Left forelimb (tissue), 1 donor: ENCODE measurements at regions not wholly inside any gene's neighbourhood (a gene's known extent, or its start where the extent isn't known, plus 50 kb on each side); places are given as distances from the start of the nearest gene placed in this dataset.
"Not testable (repeated sequence)": the region's sequence is repeated elsewhere in the genome, so short reads cannot be mapped to it uniquely, and the experiment has no call there.

Experiments used
- DNase-seq: peaks from one replicate; pipeline ENCODE4 v3.0.0-alpha.2; 2018; ENCODE audit warnings: low spot score

DNA sequence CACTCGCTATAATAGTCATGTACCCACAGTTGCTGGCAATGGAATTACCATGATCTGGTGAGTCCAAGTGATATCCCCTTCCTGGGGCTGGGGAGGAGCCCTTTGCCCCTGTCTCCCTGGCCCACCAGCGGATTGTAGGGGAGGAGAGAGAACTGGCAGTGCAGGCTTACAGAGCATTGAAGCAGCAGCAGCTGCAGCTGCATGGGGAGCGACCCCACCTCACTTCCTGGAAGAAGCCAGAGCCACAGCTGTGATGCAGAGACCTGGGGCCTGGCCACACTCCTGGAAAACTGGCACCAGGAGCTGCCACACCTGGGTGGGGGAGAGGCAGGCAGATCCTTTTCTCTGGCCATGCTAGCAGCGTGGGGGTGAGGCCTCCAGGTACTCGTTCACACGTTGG, 300.1 kb upstream of the PROK2 start:
- no peak for DNase-seq

DNA sequence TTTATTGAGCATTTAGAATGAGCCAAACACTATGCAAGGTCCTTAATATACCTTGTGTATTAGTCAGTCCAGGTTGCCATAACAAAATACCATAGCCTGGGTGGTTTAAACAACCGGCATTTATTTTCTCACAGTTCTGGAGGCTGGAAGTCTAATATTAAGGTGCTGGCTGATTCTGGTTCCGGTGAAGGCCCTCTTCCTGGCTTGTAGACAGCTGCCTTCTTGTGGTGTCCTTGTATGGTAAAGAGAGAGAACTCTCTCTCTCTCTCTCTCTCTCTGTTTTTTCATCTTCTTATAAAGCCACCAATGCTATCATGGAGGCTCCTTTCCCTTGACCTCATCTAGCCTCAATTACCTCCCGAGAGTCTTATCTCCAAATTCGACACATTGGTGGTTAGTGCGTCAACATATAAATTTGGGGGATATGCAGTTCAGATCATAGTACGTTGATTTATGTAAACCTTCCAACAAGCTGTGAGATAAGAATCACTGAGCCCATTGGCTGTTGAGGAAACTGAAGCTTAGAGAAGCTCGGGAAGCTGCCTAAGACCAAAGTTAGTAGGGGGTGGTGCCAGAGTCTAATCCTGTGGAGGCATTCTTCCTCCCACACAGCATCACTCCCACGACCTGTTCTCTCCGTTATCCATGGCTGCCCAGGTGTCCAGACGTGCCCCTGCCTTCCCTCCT, 298.0 kb upstream of the PROK2 start:
- no peak for DNase-seq

DNA sequence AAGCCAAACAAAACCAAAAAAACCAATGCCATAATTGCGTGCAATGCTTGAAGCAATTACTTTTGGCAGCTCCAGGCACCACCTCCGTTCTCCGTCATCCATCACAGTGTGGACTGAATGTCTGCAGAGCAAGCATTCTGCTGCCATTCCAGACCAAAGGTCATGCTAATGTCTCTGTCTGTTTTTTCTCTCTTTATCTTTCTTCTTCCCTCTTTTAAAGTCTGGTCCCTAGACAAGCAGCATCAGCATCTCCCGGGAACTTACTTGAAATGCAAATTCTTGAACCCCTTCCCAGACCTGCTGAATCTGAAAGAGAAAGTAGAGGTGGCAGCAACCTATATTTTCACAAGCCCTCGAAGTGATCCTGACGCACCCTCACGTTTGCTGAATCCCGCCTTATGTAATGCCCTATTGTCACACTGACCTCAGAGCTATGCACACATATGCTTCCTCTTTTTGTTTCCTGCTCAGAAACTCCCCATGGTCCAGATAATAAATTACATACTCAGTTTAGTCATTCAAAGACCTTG, 297.3 kb upstream of the PROK2 start:
- DNase-seq: no peak

DNA sequence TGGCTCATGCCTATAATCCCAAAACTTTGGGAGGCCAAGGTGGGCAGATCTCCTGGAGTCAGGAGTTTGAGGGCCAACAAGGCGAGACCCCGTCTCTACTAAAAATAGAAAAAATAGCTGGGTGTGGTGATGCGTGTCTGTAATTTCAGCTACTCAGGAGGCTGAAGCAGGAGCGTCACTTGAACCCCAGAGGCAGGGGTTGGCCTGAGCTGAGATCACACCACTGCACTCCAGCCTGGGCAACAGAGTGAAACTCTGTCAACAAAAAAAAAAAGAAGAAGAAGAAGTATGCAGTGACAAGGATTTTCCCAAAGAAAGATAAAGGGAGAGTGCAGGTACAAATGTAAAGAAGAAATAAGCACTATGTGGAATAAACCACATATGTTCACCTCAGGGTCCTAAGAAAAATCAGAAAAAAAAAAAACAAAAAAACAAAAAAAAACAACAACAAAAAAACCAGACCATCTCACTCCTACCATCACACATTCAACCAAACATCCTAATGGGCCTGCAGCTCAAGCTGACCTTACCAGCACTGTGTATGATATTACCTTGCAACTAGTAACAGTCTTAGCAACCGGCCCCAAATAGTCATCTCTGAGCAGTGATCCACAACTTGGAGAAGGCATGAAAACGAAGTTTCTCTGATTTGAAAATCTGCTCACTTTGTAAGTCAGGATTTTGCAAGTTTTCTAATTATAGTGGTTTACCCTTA, 296.7 kb upstream of the PROK2 start:
- DNase-seq: no peak

DNA sequence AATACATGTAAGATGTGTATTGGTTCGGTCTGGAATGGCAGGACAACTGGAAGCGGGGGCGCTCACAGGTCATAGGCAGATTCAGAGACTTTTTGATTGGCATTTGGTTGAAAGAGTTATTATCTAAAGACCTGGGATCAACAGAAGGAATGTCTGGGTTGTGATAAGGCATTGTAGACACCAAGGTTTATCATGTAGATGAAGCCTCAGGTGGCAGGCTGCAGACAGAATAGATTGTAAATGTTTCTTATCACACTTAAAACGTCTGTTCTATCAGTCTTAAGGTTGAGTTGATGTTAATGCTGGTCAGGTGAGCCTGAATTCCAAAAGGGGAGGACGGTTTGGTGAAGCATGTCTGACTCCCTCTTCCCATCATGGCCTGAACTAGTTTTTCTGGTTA, 295.9 kb upstream of the PROK2 start:
- no peak for DNase-seq

DNA sequence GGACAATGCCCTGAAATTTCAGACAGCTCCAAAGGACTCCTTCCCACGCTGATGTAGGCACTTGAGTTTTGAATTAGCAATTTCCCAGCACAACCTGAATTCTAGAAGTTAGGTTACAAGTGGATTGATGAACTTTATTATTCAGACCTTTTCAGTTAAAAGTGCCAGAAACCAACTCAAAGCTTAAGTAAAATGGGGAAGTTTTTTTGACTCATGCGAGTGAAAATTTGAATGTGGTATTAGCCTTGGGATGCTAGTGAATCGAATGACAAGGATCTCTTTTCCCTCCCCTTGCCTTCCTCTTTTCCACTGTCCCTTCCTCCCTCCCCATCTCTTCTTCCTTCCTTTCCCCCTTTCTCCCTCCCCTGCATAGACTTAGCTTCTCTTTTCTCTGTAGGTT, 295.1 kb upstream of the PROK2 start:
- DNase-seq: no peak

DNA sequence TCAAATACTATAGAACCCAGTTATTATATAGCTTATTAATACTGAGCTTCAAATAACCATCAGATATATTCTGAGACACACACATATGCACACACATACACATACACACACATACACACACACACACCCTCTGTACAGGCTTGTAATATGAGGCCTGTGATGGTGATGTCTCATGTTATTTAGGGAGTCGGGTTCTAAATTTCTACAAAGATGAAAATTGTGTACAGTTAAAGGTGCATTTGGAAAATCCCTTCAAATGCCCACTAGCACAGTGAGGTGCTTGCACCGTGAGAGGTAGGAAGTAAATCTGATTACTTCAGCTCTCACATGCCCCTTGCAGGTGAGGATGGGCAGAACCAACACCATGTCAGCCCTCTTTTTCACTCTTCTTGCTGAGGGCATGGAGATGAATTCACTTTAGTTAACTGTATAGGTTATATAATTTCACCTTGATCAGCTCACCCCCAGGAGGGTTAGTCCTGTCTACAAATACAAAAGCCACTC, 294.5 kb upstream of the PROK2 start:
- no peak for DNase-seq

DNA sequence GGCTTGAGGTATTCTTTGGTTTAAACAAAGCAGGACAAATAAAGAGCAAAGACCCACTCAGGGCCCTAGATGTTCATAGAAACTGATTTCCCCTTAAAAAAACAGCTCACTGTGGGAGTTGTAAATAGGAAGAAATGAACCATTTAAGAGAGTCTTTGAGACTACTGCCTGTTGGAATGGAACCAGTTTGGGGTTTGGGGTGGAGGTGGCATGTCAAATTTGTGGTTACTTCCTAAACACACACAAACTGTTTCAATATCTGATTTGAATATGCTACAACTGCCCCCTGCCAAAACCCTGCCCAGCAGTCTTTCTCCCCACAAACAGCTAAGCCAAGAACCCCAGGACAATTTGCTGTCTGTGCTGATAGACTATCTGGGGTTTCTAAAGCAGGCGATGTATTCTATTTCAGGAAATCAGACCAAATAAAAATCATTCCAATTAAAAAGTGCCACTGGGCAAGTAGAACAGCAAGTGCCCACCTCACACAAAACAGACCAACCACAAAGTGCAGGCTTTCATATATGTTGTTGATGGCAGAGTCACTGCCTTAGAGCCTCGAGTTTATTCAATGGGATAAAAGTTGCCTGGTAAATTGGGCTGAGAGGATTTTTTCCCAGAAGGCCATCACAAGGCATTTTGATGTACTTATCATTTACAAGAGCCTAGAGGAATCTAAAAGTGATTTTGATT, 293.9 kb upstream of the PROK2 start:
- no peak for DNase-seq

DNA sequence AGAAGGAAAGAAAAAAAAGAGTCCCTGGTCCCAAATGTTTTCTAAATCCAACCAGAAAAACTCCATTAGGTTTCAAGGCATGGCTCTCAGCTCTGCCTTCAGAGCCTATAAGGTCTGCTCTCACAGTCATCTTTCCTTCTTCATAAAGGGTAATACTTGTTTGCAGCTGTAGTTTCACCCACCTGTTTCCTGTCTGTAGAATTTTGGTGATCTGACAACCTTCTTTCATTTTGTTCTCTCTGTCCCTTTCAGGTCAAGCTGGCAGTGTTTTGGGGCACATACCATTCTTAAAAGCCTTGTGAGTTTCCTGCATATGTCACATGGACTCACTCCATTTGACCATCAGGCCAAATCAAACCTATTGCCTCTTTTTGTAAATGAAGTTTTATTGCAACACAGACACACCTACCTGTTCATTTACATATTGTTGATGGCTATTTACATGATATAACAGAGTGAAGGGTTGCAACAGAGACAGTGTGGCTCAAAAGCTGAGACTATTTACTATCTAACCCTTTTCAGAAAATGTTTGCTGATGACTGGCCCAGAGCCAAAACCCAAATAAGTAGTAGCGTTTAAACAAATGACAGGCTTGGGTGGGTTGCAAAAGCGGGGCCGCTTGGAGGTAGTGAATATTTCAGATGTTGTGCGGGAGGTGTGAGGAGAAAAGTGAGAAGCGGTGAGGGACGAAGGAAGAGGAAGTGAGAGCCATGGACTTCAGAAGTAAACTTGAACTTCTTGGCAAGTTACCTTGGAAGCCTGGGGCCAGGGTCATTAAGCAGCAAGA, 292.7 kb upstream of the PROK2 start:
- no peak for DNase-seq

DNA sequence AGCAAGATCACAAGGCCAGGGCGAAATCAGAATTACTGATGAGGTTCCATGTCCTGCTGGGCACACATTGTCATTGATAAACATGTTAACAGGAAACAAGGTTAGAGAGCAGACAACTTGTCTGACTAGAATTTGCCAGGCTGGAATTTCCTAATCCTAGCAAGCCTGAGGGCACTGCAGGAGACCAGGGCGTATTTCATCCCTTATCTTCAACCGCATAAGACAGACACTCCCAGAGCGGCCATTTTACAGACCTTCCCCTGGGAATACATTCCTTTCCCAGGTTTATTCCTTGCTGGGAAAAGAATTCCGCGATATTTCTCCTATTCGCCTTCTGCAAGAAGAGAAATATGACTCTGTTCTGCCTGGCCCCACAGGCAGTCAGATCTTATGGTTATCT, 290.9 kb upstream of the PROK2 start:
- not testable (repeated sequence) for DNase-seq

DNA sequence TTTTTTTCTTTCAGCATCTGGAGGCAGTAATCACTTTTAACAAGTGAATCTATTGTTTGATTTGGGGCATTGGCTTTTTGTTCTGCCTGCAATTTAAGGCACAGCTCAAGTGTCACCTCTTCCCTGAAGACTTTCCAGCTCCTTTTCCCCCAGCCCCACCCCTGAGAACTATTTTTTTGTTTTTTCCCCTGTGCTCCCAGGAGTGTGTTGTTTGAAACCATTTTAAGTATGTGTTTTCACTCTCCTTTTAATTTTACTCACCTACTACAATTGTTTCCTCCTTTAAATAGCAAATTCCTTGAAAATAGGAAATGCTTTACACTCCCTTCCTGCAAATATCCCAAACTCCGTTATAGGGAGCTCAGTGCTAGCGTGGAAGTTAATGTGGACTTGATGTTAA, 286.7 kb upstream of the PROK2 start:
- no peak for DNase-seq

DNA sequence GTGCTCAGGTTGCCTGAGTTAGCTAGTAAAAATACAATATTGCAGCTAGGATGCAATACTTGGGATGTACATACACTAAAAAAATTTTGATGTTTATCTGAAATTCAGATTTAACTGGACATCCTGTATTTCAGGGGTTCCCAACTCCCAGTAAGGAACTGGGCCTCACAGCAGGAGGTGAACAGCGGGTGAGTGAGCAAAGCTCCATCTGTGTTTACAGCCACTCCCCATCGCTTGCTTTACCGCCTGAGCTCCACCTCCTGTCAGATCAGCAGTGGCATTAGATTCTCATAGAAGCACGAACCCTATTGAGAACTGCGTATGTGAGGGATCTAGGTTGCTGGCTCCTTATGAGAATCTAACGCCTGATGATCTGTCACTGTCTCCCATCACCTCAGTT, 285.1 kb upstream of the PROK2 start:
- no peak for DNase-seq

DNA sequence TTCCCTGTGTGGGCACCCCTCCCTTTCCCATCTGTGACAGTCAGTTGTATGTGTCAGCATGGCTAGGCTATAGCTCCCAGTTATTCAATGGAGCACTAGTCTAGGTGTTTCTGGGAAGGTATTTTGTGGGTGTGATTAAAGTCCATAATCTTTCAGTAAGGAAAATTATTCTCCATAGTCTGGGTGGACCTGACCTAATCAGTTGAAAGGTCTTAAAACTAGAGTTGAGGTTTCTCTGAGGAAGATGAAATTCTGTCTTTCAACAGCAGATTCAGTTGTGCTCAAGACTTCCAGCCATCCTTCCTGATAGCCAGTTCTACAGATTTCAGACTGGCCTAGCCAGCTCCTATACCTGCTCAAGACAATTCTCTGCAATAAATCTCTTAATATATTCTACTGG, 284.6 kb upstream of the PROK2 start:
- no peak for DNase-seq

DNA sequence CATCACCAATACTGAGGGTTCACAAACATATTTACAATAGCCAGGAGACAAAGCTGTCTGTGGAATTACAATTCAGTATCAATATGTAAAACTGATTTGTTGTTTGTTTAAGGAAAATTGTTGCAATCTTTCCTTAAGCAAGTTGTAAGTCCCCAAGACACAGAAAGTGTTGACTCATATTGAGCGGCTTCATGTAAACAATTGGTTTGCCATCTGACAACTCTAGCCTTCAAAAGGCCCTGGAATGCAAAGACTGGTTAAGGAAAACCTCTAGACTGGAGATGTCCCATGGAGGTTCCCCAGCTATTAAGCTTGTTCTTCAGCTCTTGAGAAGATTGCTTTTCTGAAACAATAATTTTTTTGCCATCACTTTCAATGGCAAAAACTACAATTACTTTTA, 283.7 kb upstream of the PROK2 start:
- DNase-seq: no peak

DNA sequence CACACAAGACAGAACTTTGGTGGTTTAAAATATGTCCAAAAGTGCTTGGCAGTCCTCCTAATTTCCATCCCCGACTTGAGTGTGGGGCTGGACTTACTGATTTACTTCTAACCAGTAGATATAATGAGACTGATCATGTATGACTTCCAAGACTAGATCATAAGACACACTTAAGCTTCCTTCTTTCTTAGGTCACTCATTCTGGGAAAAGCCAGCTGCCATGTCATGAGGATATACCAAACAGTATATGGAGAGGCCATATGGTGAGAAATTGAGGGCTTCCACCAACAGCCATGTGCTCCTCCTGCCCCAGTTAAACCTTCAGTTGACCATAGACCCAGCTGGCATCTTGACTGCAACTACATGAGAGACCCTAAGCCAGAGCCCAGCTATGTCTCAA, 282.8 kb upstream of the PROK2 start:
- DNase-seq: no peak

DNA sequence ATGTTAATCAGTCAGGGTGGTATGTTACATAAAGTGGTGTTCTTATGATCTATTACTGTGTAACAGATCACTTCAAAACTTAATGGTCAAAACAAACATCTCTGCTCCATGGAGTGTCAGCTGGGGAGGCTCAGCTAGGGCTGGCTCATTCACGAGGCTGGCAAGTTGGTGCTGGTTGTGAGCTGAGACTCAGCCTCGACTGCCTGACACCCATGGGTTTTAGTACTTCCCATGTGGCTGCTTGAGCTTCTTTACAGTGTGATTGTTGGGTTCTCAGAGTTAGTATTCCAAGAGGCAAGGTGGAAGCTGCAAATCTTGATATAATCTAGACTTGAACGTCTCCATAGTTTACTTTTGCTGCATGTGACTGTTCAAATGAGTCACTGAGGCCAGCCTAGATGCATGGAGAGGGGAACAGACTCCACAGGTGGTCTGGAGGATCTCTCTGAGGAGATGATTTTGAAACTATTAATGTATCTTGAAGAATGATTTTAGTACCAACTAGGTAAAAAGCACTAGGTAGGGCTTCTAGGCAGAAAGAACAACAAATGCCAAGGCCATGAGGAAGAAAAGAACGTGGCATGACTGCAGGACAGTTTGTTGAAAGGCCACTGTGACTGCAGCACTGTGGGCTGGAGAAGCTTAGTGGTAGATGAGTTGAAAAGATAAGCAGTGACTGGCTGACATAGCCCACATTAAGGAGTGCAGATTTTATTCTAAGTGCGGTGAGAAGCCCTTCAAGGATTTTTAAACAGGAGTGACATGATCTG, 281.1 kb upstream of the PROK2 start:
- DNase-seq: no peak

DNA sequence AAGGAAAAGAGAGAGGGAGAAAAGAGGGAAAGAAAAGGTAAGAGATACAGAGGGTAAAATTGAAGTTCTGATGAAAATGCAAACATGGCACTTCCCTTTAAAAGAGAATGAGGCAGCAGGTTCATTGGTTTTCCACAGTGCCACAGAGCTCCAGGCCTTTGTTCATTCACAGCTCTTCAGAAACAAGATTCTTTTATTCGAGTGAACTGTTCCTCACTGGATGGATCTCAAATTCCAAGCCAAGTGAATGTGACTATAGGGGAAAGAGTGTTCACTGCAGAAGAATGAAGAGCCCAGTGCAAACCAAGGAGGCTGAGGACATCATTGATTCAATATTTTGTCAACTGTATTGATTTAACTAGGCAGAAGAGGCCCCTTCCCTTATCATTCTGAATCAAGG, 280.3 kb upstream of the PROK2 start:
- DNase-seq: no peak

DNA sequence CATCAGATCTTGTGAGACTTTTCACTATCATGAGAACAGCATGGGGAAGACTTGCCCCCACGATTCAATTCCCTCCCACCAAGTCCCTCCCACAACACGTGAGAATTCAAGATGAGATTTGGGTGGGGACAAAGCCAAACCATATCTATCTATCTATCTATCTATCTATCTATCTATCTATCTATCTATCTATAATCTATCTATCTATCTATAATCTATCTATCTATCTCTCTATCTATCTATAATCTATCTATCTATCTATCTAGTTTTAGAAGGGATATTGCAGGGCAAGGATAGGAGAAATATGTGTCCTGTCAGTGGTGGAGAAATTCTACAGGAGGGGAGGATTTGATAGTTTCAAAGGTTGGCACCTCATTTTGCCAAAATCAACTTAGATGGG, 279.8 kb upstream of the PROK2 start:
- DNase-seq: not testable (repeated sequence)

DNA sequence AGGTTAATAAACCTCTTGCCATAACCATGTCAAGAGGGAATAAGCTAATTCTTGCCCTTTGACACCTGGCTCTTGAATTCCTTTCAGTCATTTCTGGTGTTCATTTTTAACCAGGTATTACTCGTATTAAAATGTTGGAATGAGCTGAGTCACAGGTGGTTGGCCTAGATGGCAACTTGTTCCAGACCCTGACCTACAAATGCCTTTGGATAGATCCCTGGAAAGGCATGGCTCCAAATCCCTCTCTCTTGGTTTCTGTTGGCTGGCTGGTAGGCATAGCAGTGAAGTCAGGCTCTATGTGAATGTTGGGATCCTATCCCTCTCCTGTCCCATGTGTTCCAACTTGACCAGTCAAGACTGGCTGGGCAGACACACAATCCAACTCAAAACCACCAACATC, 277.1 kb upstream of the PROK2 start:
- no peak for DNase-seq

DNA sequence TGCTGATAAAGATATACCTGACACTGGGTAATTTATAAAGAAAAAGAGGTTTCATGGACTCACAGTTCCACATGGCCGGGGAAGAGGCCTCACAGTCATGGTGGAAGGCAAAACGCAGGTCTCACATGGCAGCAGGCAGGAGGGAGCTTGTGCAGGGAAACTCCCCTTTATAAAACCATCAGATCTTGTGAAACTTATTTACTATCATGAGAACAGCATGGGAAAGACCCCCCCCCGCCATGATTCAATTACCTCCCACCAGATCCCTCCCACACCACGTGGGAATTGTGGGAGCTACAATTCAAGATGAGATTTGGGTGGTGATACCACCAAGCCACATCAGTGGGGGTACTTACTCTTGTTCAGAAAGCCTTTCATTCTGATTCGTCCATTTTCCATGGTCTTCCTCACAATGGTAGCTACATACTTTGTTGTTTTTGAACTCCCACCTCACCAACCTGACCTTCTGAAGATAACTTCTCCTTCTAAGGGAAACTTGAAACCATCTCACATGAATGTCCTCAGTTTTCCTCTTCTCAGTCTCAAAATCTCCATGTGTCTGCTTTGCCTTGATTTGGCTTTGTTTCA, 275.6 kb upstream of the PROK2 start:
- no peak for DNase-seq

DNA sequence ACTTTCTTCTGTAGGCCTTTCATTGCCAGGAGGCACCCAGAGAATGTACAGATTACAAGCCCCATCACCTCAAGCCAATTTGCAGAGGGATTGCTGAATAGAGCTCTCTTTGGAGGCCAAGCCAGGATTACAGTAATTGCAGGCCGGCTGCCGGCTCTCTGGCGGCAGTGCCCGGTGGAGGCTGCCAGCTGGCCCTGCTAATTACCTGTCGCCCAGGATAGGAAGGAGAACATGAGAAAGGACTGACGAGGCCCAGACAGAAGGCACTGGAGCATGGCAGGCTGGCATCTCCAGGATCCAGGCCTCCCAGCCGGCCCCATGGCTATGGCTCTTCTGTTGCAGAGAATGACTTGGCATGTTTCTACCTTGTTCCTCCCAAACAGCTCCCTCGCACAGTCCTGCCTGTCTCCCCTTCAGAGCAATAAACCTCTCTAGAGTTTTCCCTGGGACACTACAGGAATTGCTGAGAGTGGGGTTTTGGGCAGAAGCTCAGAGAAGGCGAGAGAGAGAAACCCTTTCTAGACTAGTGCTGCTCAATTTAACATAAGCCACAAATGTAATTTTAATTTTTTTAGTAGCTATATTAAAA, 273.6 kb upstream of the PROK2 start:
- DNase-seq: no peak
